PC-3 (cell line): ENCODE measurements at regions not wholly inside any gene's neighbourhood (a gene's known extent, or its start where the extent isn't known, plus 50 kb on each side); places are given as distances from the start of the nearest gene placed in this dataset.

Source experiments
- CTCF ChIP-seq: fragments of 300-600 bp; sonication (generic); conservative IDR thresholded peaks from 2 replicates; pipeline ENCODE4 v1.5.1; 2017; ENCODE audit warnings: antibody characterized with exemption, low read depth, mild to moderate bottlenecking, low read length
- EZH2 ChIP-seq: fragments of 300-600 bp; sonication (generic); IDR thresholded peaks from one replicate; pipeline ENCODE4 v1.6.1; 2017; ENCODE audit warnings: antibody characterized with exemption, mild to moderate bottlenecking, low read length; ENCODE audit not compliant: unreplicated experiment
- EZH2phosphoT487 ChIP-seq: fragments of 300-600 bp; sonication (generic); IDR thresholded peaks from 2 replicates; pipeline ENCODE4 v1.6.1; 2018; ENCODE audit warnings: mild to moderate bottlenecking, antibody characterized with exemption, low read length, borderline replicate concordance

GRCh38 chrX:77061022-77061421 is 386.2 kb upstream of the FGF16 start:
- no peak for TF ChIP-seq EZH2
- no peak for TF ChIP-seq CTCF
- no peak for TF ChIP-seq EZH2phosphoT487
